IMR-90 (cell line): ENCODE measurements at regions not wholly inside any gene's neighbourhood (a gene's known extent, or its start where the extent isn't known, plus 50 kb on each side); places are given as distances from the start of the nearest gene placed in this dataset.

Source experiments
- CEBPB ChIP-seq: IDR thresholded peaks from 2 replicates; pipeline ENCODE4 v1.6.1; 2012; ENCODE audit warnings: low read depth, low read length, improper control_type of control experiment
- CTCF ChIP-seq: conservative IDR thresholded peaks from 2 replicates; pipeline ENCODE4 v1.5.1; 2012; ENCODE audit warnings: mild to moderate bottlenecking, low read depth, low read length, improper control_type of control experiment
- FOS ChIP-seq: fragments of 150-350 bp; IDR thresholded peaks from 2 replicates; pipeline ENCODE4 v1.6.1; 2016; ENCODE audit warnings: low read depth, low read length
- POLR2A ChIP-seq: IDR thresholded peaks from 2 replicates; pipeline ENCODE4 v1.6.1; 2012; ENCODE audit warnings: mild to moderate bottlenecking, low read depth, low read length
- RAD21 ChIP-seq: IDR thresholded peaks from 2 replicates; pipeline ENCODE4 v1.6.1; 2012; ENCODE audit warnings: low read length, improper control_type of control experiment
- RCOR1 ChIP-seq: IDR thresholded peaks from 2 replicates; pipeline ENCODE4 v1.6.1; 2012; ENCODE audit warnings: mild to moderate bottlenecking, low read length, improper control_type of control experiment; ENCODE audit not compliant: insufficient replicate concordance
- USF2 ChIP-seq: fragments of 150-350 bp; IDR thresholded peaks from 2 replicates; pipeline ENCODE4 v1.6.1; 2017; ENCODE audit warnings: mild to moderate bottlenecking, antibody characterized with exemption, low read length, low read depth

DNA sequence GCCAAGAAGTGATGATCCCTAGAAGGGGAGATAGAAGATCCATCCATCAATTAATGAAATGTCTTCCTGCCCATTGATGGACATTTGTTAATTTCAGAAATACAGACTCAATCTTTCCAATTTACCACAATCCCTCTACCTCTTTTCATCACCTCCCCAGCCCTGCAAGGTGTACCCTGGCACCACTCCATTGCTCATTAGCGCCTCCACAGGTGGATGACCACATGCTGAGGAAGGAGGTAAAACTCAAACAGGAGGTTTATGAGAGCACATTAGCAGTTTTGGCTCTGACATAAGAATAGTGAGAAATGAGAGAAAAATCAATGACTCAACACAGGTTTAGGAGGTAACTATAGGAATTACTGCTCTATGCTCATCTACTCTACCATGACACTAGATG, 208.0 kb downstream of the C1D start:
- no peak for TF ChIP-seq CTCF
- no peak for TF ChIP-seq RAD21
- TF ChIP-seq POLR2A, result no peak
- TF ChIP-seq CEBPB, result no peak
- no peak for TF ChIP-seq FOS
- TF ChIP-seq USF2, result no peak
- TF ChIP-seq RCOR1, result no peak
